PC-9 (cell line): ENCODE measurements at regions not wholly inside any gene's neighbourhood (a gene's known extent, or its start where the extent isn't known, plus 50 kb on each side); places are given as distances from the start of the nearest gene placed in this dataset.

Source experiments
- BruUV-seq: library from RNA; stranded (reverse); fragments of 400-500 nt; replicated peaks from 2 replicates; lab custom pipeline; 2021; lab: Mats Ljungman, UMichigan
- CTCF ChIA-PET: fragments of 300-600 bp; sonication (Branson Sonifier 250); formaldehyde crosslinking; loops from one replicate; lab custom pipeline; 2022; ENCODE audit warnings: antibody characterized with exemption; lab: Charles Lee
- POLR2A ChIA-PET: fragments of 300-600 bp; sonication (Branson Sonifier 250); formaldehyde crosslinking; loops from one replicate; lab custom pipeline; 2022; ENCODE audit warnings: antibody characterized with exemption; ENCODE audit not compliant: unreplicated experiment; lab: Charles Lee
- DNase-seq, 2 experiments: peaks; one replicate each; pipeline versions ENCODE4 v3.0.0 to v3.0.0-alpha.2; 2015 to 2022; ENCODE audit warnings: mixed read lengths in 1 of 2
- H2AFZ ChIP-seq: fragments of 200-600 bp; sonication (generic); 2 replicates; pipeline ENCODE4 v1.8.1; 2017; ENCODE audit warnings: antibody characterized with exemption
- H3F3A ChIP-seq: fragments of 200-600 bp; sonication (generic); 2 replicates; pipeline ENCODE4 v1.8.1; 2017; ENCODE audit warnings: antibody characterized with exemption, mild to moderate bottlenecking, low read depth; ENCODE audit not compliant: insufficient read depth
- H3K27ac ChIP-seq: fragments of 200-600 bp; sonication (generic); 2 replicates; pipeline ENCODE4 v1.6.1; 2016; ENCODE audit warnings: mixed run types
- H3K27me3 ChIP-seq: fragments of 200-600 bp; sonication (generic); 2 replicates; pipeline ENCODE4 v1.6.1; 2016; ENCODE audit warnings: low read depth, mixed run types; ENCODE audit not compliant: insufficient read depth
- H3K36me3 ChIP-seq: fragments of 200-600 bp; sonication (generic); 2 replicates; pipeline ENCODE4 v1.6.1; 2016; ENCODE audit warnings: low read depth, mixed run types
- H3K4me1 ChIP-seq: fragments of 200-600 bp; sonication (generic); replicated peaks from 2 replicates; pipeline ENCODE4 v1.6.1; 2016; ENCODE audit warnings: mixed run types; ENCODE audit not compliant: insufficient read depth
- H3K4me2 ChIP-seq: fragments of 200-600 bp; sonication (generic); 2 replicates; pipeline ENCODE4 v1.6.1; 2017; ENCODE audit warnings: mixed run types
- H3K4me3 ChIP-seq: fragments of 200-600 bp; sonication (generic); 2 replicates; pipeline ENCODE4 v1.6.1; 2016; ENCODE audit warnings: mixed run types
- H3K79me2 ChIP-seq: fragments of 200-600 bp; sonication (generic); 2 replicates; pipeline ENCODE4 v1.6.1; 2017; ENCODE audit warnings: low read depth, mixed run types
- H3K9me2 ChIP-seq: fragments of 200-600 bp; sonication (generic); 2 replicates; pipeline ENCODE4 v1.8.1; 2017; ENCODE audit warnings: mild to moderate bottlenecking; ENCODE audit not compliant: insufficient read depth
- H3K9me3 ChIP-seq: fragments of 200-600 bp; sonication (generic); 2 replicates; pipeline ENCODE4 v1.8.1; 2016; ENCODE audit warnings: low read depth; ENCODE audit not compliant: insufficient read depth
- H4K20me1 ChIP-seq: fragments of 200-600 bp; sonication (generic); 2 replicates; pipeline ENCODE4 v1.8.1; 2017; ENCODE audit not compliant: insufficient read depth
- CTCF ChIP-seq: fragments of 200-600 bp; sonication (generic); conservative IDR thresholded peaks from 2 replicates; pipeline ENCODE4 v1.6.1; 2017; ENCODE audit warnings: mixed run types, antibody characterized with exemption, mild to moderate bottlenecking, moderate library complexity
- EZH2 ChIP-seq: fragments of 200-600 bp; sonication (generic); IDR thresholded peaks from 2 replicates; pipeline ENCODE4 v1.8.0; 2017; ENCODE audit warnings: antibody characterized with exemption, low read depth
- intact Hi-C: fragments of 100-400 bp; cut with micrococcal nuclease; formaldehyde crosslinking; loops from one replicate; pipeline ENCODE4 v1.10.0; 2022; ENCODE audit not compliant: unreplicated experiment

DNA sequence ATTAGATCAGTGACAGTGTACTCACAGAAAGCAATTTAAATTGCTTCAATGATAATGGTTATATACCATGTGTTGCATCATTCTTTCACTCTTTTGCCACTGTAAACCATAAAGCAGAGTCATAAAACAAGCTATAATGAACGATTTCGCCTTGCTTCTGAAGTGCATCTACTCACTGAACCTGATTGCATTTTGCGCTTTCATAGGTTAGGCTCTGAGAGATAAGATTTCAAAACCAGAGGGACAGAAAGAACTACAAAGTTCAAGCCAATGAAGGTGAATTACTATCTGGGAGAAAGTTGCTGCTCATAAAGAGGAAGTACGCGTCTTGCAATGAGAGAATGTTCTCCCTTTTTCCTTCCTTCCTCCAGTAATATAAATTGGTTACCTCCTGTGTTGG, 412.7 kb downstream of the CETN3 start:
- Histone ChIP-seq H3F3A (no peaks in the 10 kb centered on the region), H3K36me3 (no peaks in the 10 kb centered on the region), H4K20me1 (no peaks in the 10 kb centered on the region), H3K4me2 (no peak overlapping the region), H3K79me2 (no peaks in the 10 kb centered on the region), H3K27ac (no peak overlapping the region), H3K4me1 (no peaks in the 10 kb centered on the region), H3K4me3 (no peak overlapping the region), H3K27me3 (no peaks in the 10 kb centered on the region), H2AFZ (no peak overlapping the region), H3K9me2 (no peaks in the 10 kb centered on the region), H3K9me3 (no peaks in the 10 kb centered on the region)
- no peak for DNase-seq
- BruUV-seq: no TSS peak
- CTCF ChIA-PET: no interaction called here
- POLR2A ChIA-PET: no interaction called here
- intact Hi-C loops: no loop called here
- no peak for TF ChIP-seq EZH2
- no peak for TF ChIP-seq CTCF

GRCh38 chr5:89996335-89996734, 413.2 kb downstream of the CETN3 start:
- no peaks in the 10 kb centered on the region for H3K9me3 ChIP-seq
- TF ChIP-seq CTCF (no peak), EZH2 (no peak)
- no peaks in the 10 kb centered on the region for H3F3A ChIP-seq
- DNase-seq: no peak
- H3K27ac ChIP-seq: no peak overlapping the region
- no peak overlapping the region for H3K4me3 ChIP-seq
- H3K79me2 ChIP-seq: no peaks in the 10 kb centered on the region
- no peak overlapping the region for H2AFZ ChIP-seq
- no peaks in the 10 kb centered on the region for H3K4me1 ChIP-seq
- intact Hi-C loops: no loop called here
- no peaks in the 10 kb centered on the region for H4K20me1 ChIP-seq
- ChIA-PET CTCF (no interaction called here), POLR2A (no interaction called here)
- no TSS peak for BruUV-seq
- H3K4me2 ChIP-seq: no peak overlapping the region
- H3K27me3 ChIP-seq: no peaks in the 10 kb centered on the region
- H3K9me2 ChIP-seq: no peaks in the 10 kb centered on the region
- no peaks in the 10 kb centered on the region for H3K36me3 ChIP-seq

DNA sequence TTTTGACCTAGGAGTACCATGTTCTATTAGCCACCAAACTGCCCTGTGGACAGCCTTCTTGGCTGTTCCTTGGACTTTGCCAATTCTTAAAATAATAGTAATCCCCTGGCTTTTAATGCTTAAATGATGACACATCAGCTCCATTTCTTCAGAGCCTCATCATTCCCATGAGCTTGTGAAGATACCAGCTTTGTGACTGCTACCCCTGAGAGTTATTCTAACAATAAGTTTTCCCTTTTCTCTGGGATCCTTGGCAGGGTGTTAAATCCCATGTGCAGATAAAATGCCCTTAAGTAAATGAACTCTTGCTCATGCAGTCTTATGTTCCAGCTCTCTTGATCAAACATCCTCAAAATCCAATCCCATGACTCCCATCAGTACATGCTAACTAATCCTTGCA, 415.3 kb downstream of the CETN3 start:
- POLR2A ChIA-PET: no interaction called here
- Histone ChIP-seq H3K36me3 (no peaks in the 10 kb centered on the region), H3K4me1 (no peaks in the 10 kb centered on the region), H3K27me3 (no peaks in the 10 kb centered on the region), H3K4me2 (no peak overlapping the region), H3K9me3 (no peaks in the 10 kb centered on the region), H3K4me3 (no peak overlapping the region), H3F3A (no peaks in the 10 kb centered on the region), H2AFZ (no peak overlapping the region), H3K9me2 (no peaks in the 10 kb centered on the region), H3K79me2 (no peaks in the 10 kb centered on the region), H4K20me1 (no peaks in the 10 kb centered on the region), H3K27ac (no peak overlapping the region)
- DNase-seq: no peak
- CTCF ChIA-PET: no interaction called here
- intact Hi-C loops: no loop called here
- no peak for TF ChIP-seq CTCF
- no peak for TF ChIP-seq EZH2
- BruUV-seq: no TSS peak
